22Rv1 (cell line): ENCODE measurements at regions not wholly inside any gene's neighbourhood (a gene's known extent, or its start where the extent isn't known, plus 50 kb on each side); places are given as distances from the start of the nearest gene placed in this dataset.

ENCODE experiments used
- H3K27ac ChIP-seq: fragments of 450-650 bp; 2 replicates; pipeline ENCODE4 v1.5.1; 2017
- CTCF ChIP-seq: fragments of 450-650 bp; IDR thresholded peaks from 2 replicates; pipeline ENCODE4 v1.5.1; 2017; ENCODE audit warnings: mild to moderate bottlenecking
- ZFX ChIP-seq: fragments of 450-650 bp; IDR thresholded peaks from 2 replicates; pipeline ENCODE4 v1.6.1; 2017; ENCODE audit warnings: antibody characterized with exemption, borderline replicate concordance

- TF ChIP-seq CTCF (no peak), ZFX (no peak)
- no peak overlapping the region for H3K27ac ChIP-seq
These were observed 192.7 kb upstream of the NUDT6 start for GRCh38 chr4:123114915-123115756.

GRCh38 chr4:123116412-123116811 is 194.0 kb upstream of the NUDT6 start:
- peak overlapping the region; percentile 50 for H3K27ac ChIP-seq
- TF ChIP-seq ZFX (no peak), CTCF (no peak)

GRCh38 chr4:123120473-123120872 is 198.1 kb upstream of the NUDT6 start:
- TF ChIP-seq ZFX: no peak
- TF ChIP-seq CTCF: no peak
- no peak overlapping the region for H3K27ac ChIP-seq

- H3K27ac ChIP-seq: peak overlapping the region; percentile 34; the same call in 1 of the 2 replicates
- TF ChIP-seq ZFX (no peak), CTCF (no peak)
These were observed 199.0 kb upstream of the NUDT6 start for GRCh38 chr4:123121241-123121907.

- TF ChIP-seq ZFX: no peak
- TF ChIP-seq CTCF: no peak
- H3K27ac ChIP-seq: no peak overlapping the region
These were observed 203.1 kb upstream of the NUDT6 start for GRCh38 chr4:123125477-123125876.

- peak; percentile 29 for TF ChIP-seq CTCF
- no peak for TF ChIP-seq ZFX
- no peak overlapping the region for H3K27ac ChIP-seq
These were observed 204.8 kb upstream of the NUDT6 start for GRCh38 chr4:123127218-123127617.

GRCh38 chr4:123127875-123128274 is 205.5 kb upstream of the NUDT6 start:
- no peak overlapping the region for H3K27ac ChIP-seq
- TF ChIP-seq CTCF: no peak
- TF ChIP-seq ZFX: no peak
